Glutamatergic neuron (in vitro differentiated cells): ENCODE measurements at regions not wholly inside any gene's neighbourhood (a gene's known extent, or its start where the extent isn't known, plus 50 kb on each side); places are given as distances from the start of the nearest gene placed in this dataset.
"Not testable (repeated sequence)": the region's sequence is repeated elsewhere in the genome, so short reads cannot be mapped to it uniquely, and the experiment has no call there.

Experiments
- DNase-seq: peaks from one replicate; pipeline ENCODE4 v3.0.0; 2022
- H3K27ac Mint-ChIP-seq: one replicate; pipeline ENCODE4 v1.8.0; 2020; ENCODE audit warnings: mild to moderate bottlenecking, mixed read lengths, inconsistent platforms; ENCODE audit not compliant: unreplicated experiment
- H3K27me3 Mint-ChIP-seq: one replicate; pipeline ENCODE4 v1.8.0; 2020; ENCODE audit warnings: mild to moderate bottlenecking, moderate library complexity, mixed read lengths, inconsistent platforms; ENCODE audit not compliant: unreplicated experiment
- H3K36me3 Mint-ChIP-seq: one replicate; pipeline ENCODE4 v1.8.0; 2020; ENCODE audit warnings: mild to moderate bottlenecking, mixed read lengths, inconsistent platforms; ENCODE audit not compliant: unreplicated experiment
- H3K4me1 Mint-ChIP-seq: one replicate; pipeline ENCODE4 v1.8.0; 2020; ENCODE audit warnings: mild to moderate bottlenecking, low read depth, mixed read lengths, inconsistent platforms; ENCODE audit not compliant: unreplicated experiment
- H3K4me3 Mint-ChIP-seq: one replicate; pipeline ENCODE4 v1.8.0; 2020; ENCODE audit warnings: mild to moderate bottlenecking, mixed read lengths, inconsistent platforms; ENCODE audit not compliant: unreplicated experiment
- H3K9me3 Mint-ChIP-seq: one replicate; pipeline ENCODE4 v1.8.0; 2020; ENCODE audit warnings: mild to moderate bottlenecking, moderate library complexity, mixed read lengths, inconsistent platforms; ENCODE audit not compliant: unreplicated experiment
- CTCF ChIP-seq: fragments of 200-600 bp; sonication (generic); IDR thresholded peaks from one replicate; pipeline ENCODE4 v1.5.0; 2021; ENCODE audit not compliant: partially characterized antibody, unreplicated experiment

- Mint-ChIP-seq H3K27ac (no peak overlapping the region), H3K4me1 (no peaks in the 10 kb centered on the region), H3K36me3 (no peaks in the 10 kb centered on the region), H3K9me3 (peaks cover 11% of the 10 kb centered on the region), H3K27me3 (no peaks in the 10 kb centered on the region), H3K4me3 (no peak overlapping the region)
- no peak for TF ChIP-seq CTCF
- DNase-seq = no peak
Observed at GRCh38 chr22:48065892-48066291, 1303.4 kb downstream of the TBC1D22A start.

GRCh38 chr22:48061726-48062125 lies 1299.3 kb downstream of the TBC1D22A start:
- H3K9me3 Mint-ChIP-seq = peaks cover 7% of the 10 kb centered on the region
- TF ChIP-seq CTCF = no peak
- peaks cover 3% of the 10 kb centered on the region for H3K4me1 Mint-ChIP-seq
- H3K36me3 Mint-ChIP-seq = no peaks in the 10 kb centered on the region
- H3K27ac Mint-ChIP-seq = no peak overlapping the region
- no peak for DNase-seq
- peaks cover 5% of the 10 kb centered on the region for H3K27me3 Mint-ChIP-seq
- no peak overlapping the region for H3K4me3 Mint-ChIP-seq

- no peak overlapping the region for H3K27ac Mint-ChIP-seq
- no peak overlapping the region for H3K4me3 Mint-ChIP-seq
- H3K27me3 Mint-ChIP-seq = peaks cover 5% of the 10 kb centered on the region
- no peak for TF ChIP-seq CTCF
- DNase-seq = no peak
- no peaks in the 10 kb centered on the region for H3K36me3 Mint-ChIP-seq
- peaks cover 3% of the 10 kb centered on the region for H3K4me1 Mint-ChIP-seq
- peaks cover 7% of the 10 kb centered on the region for H3K9me3 Mint-ChIP-seq
Observed at GRCh38 chr22:48060266-48060665, 1297.8 kb downstream of the TBC1D22A start.

- not testable (repeated sequence) for H3K4me1 Mint-ChIP-seq, H3K27me3 Mint-ChIP-seq, H3K9me3 Mint-ChIP-seq, H3K4me3 Mint-ChIP-seq, DNase-seq, H3K36me3 Mint-ChIP-seq, H3K27ac Mint-ChIP-seq
Observed at GRCh38 chr22:48059521-48059920, 1297.1 kb downstream of the TBC1D22A start.

- Mint-ChIP-seq H3K27ac (no peak overlapping the region), H3K4me3 (no peak overlapping the region), H3K4me1 (peaks cover 7% of the 10 kb centered on the region), H3K9me3 (peaks cover 13% of the 10 kb centered on the region), H3K27me3 (peaks cover 5% of the 10 kb centered on the region), H3K36me3 (no peaks in the 10 kb centered on the region)
- no peak for DNase-seq
- TF ChIP-seq CTCF = no peak
Observed at GRCh38 chr22:48057116-48057835, 1294.8 kb downstream of the TBC1D22A start.
